ENCODE measurements at regions not wholly inside any gene's neighbourhood (a gene's known extent, or its start where the extent isn't known, plus 50 kb on each side); places are given as distances from the start of the nearest gene placed in this dataset.
"Not testable (repeated sequence)": the region's sequence is repeated elsewhere in the genome, so short reads cannot be mapped to it uniquely, and the experiment has no call there.

DNA sequence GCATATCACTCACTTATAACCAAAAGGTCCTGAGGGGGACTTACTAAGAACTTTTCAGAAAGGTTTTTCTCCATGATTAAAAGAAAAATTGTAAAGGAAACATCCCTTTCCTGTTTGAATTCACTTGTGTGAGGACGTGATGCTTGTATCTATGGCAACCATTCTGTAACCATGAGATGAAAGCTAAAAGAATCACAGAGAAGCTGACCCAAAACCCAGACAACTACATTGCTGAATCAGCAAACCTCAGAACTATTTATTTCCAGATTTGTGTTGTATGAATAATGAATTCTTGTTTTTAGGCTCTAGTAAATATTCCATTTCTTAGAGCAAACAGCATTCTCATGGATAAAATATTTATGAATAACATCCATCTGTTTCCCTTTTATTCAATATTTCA is 91.2 kb downstream of the RCHY1 start:
- no peak for DNase-seq

DNA sequence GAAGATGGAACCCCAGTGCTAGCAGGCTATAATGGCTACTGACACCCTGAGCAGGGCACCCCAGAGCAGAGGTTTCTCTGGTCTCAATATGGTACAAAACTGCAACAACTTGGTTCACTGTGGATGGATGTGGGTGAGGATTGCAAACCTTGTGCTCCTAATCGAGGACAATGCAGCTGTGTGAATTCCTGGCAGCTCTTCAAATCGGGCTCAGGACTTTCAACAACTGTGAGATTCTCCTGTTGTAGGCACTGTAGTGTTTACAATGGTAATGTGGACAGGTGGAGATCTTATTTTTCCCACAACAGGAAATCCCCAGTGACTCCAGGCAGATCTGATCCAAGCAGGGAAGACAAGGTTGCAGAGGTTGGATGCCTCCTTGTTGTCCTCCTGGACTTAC is 101.5 kb downstream of the RCHY1 start:
- DNase-seq, result no peak

GRCh38 chr4:75398501-75398900 is 115.7 kb downstream of the RCHY1 start:
- DNase-seq, result no peak

- DNase-seq, result no peak
These were observed 122.6 kb downstream of the RCHY1 start for GRCh38 chr4:75391489-75392166.

DNA sequence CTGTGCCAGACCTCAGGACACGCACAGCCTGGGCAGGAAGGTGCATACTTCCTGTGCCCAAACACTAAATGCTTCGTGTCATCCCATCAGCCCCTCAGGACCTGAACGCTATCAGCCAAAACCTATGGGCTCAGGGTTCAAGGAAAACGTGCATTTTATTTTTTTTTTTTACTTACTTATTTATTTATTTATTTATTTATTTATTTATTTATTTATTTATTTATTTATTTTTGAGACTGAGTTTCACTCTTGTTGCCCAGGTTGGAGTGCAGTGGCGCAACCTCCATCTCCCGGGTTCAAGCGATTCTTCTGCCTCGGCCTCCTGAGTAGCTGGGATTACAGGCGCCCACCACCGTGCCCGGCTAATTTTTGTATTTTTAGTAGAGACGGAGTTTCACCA is 127.8 kb downstream of the RCHY1 start:
- DNase-seq, result not testable (repeated sequence)

DNA sequence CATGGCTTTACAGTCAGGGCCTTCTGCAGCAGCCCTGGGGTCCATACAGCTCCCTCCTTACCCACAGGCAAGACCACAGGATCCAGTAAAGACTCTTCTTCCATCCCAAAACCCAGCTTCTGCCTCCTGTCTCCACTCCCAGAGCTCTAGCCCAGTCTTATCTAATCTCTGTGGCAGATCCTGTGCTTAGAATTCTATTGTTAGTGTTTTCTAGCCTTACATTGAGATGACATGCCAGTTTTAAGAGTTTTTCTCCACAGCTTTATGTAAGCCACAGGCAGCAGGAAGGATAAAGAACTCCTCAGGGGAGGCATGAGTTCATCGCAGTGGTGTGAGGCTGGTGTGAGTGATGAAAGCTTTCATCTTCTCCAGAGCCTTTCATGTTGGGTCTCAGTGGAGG is 129.1 kb downstream of the RCHY1 start:
- DNase-seq, result no peak

DNA sequence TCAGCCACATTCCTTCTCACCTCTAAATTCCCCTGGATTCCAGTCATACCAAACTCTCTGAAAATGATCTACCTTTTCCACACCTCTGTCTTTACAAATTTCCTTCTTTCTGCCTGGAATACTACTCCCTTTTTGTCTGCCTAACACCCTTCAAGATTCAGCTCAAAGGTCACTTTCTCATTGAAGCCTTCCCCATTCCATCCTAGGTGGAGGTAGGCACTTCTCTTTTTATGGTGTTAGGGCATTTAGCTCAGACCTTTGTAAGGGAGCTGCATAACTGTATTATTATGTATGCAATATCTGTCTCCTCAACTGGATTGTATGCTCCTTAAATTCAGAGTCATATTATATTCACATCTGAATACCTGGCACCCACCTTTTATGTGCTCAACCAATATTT is 137.7 kb downstream of the RCHY1 start:
- no peak for DNase-seq

DNA sequence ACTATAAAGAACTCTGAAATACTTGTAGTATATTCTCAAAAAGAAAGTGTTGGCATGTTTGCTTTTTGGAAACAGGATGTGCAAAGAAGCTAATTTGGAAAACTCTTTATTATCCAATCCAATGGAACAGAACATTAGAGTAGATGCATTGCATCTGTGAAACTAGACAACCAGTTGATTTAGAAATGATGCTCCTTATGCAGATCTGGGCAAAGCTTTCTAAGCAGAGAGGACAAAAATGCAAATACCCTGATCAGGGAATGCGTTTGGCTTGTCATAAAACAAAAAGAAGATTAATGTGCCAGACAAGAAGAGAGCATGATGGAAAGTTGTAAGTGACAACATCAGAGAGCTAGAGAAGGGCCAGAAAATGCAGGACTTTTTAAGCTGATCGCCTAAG is 142.3 kb downstream of the RCHY1 start:
- DNase-seq, result no peak

DNA sequence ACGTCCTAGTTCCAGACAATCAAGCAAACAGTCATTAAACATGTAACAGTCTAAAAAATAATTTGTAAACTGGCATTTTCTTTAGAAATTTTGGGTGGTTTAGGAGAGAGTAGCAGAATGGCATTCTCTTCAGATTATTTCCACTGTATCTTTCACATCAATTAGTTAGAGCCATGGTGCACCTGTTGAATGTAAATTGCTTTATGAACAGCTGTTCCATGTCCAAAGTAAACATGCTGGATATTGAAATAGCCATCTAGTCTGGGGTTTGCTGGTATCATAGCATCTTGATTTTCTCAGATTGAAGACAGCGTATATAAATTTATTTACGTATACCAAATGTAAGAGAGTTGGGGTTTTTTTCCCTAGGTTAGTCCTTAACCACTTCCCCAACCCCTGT is 143.6 kb downstream of the RCHY1 start:
- DNase-seq, result no peak

- no peak for DNase-seq
These were observed 168.8 kb downstream of the RCHY1 start for GRCh38 chr4:75345423-75345822.

DNA sequence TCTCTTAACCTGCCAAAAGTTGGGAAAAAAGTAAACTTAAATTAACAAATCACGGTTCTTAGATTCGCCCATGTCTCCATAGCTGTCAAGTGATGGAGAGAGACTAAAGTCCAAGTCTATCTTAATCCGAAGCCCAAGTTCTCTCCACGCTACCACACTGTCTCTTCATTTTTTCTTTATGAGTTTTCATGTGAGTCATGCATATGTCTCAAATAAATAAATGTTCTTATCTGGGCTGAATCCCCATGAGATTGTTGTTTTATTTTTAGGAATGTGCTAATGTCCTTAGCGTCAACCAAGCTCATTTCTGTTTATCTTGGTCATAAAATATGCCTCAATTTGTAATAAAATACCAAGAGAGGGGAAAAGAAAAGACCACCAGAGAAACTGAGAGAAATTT is 169.3 kb downstream of the RCHY1 start:
- DNase-seq, result no peak

DNA sequence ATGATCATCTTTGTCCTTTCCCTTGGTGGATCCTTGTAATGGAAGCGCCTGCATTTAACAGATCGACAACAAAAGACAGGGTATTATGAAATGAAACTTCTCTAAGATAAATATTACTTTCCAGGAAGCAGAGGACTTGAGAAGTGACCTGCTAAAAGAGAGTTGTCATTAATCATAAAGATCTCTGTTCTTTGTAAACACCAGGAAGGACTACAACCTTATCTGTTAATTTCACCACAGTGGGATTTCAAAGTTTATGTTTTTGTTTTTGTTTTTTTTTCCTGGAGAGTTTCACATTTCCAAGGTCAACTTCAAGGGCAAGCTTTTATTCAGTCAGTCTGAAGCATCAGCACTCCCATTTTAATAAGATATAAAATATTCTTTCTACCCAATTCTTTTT is 170.9 kb downstream of the RCHY1 start:
- no peak for DNase-seq

DNA sequence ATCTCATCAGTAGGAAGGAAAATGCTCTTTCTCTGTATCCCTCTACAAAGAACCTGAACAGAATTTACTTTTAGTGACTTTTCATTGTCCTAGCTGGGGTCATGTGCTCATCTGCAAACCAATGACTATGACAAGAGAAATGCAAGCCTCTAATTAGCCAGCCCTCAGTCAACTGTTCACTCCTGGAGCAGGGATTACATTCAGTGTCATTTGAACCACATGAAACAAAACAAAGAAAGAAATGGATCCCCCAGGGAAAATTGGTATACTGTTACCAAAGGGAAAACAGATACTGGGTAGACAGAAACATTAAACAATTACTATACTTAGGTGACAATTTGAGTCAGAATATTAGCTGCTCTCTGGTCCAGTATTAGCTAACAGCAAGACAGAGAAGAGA is 173.6 kb downstream of the RCHY1 start:
- no peak for DNase-seq

GRCh38 chr4:75338352-75338880 is 175.8 kb downstream of the RCHY1 start:
- DNase-seq, result no peak

- no peak for DNase-seq
These were observed 186.2 kb downstream of the RCHY1 start for GRCh38 chr4:75327804-75328512.

DNA sequence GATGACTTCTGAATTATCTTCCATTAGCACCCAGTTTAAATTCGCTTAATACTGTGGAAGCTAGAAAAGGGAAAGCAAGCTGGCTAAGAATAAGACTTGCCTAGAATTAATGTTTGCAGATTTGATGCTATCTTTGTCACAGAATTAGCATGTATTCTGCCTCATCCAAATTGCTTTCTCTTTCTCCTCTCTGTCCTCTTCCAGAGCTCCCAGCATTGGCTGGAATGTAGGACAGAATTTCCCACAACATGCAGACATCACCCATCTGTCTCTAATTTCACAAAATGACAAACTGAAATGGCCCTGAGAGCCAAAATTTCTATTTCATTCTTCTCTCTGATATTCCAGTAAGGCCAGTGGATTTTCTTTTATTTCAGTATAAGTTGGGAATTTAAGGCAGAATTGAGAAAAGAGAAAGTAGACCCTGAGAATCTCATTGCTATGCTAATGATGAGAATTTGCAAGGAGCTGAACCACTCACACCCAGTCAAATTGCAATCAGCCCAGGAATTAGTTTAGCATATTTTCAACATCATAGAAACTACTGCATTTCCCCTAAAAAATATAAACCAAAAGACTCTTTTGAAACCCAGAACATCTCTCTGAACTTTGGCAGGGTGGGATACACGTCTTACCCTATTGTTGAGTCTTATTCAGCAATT is 188.8 kb downstream of the RCHY1 start:
- DNase-seq, result no peak

DNA sequence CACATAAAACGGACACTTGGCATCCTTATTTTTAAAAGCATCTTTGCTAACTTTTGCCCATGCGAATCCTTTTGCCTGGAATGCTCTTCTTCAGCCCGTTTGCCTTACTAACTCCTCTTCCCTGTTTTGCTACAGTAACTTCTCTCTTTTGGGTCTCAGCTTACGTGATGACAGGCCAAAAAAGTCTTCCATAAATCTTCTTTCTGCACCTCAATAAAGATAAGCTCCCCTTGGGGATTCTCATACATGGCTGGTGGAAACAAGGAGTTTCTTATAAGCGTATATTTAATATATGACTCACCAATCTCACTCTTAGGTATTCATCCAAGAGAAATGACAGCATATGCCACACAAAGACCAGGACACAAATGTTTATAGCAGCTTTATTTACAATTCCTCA is 192.7 kb downstream of the RCHY1 start:
- no peak for DNase-seq

GRCh38 chr4:75317641-75318040 is 196.6 kb downstream of the RCHY1 start:
- DNase-seq, result not testable (repeated sequence)

DNA sequence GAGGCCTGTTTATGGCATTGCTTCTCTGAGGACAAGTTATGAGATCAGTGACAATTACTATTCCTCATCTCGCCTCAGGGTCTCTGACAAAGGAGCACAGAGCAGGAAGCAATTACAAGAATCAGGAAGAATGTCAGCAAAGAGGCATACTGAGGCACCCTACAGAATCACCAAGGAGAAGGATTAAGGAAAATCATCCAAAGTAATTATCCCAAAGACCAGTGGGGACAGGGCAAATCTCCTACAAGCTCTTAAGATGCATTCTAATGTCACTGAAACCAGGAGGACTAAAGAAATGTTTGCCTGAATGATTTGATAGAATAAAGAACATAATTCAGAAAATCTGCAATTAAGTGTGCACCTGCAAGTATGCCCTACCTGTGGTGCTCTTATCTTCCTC is 206.2 kb downstream of the RCHY1 start:
- DNase-seq, result no peak

GRCh38 chr4:75306506-75306905 is 207.7 kb downstream of the RCHY1 start:
- no peak for DNase-seq

GRCh38 chr4:75302648-75303047 is 211.6 kb downstream of the RCHY1 start:
- DNase-seq, result no peak

DNA sequence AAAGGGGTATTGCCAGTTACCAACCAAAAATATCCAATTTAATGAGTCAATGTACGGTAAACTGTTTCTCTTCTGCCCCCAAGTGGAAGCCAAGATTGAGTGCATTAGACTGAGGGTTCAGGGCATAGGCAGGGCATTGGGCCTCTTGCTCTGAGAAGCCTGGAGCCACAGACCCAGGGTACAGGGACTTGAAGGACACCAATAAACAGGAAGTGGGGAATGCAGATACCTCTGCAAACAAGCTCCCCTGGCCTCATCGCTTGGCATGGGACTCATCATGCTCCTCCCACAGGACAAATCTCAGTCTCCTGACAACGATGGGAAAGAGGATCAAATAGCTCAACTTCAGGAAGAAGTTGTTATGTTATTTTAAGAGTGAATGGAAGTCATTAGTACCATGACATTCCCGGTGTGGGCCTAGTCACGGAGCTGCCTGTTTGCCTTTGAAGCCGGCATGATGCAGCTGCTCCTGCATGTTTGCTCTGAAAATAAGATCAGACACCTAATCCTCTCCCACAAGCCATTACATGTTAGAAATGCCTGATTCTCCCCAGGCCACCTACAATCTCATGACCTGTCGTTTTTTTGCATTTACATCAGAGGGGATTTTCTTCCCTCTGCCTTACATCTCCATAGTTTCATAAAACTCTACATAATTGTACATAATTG is 224.2 kb downstream of the RCHY1 start:
- DNase-seq, result peak; percentile 61

- no peak for DNase-seq
These were observed 226.3 kb downstream of the RCHY1 start for GRCh38 chr4:75287738-75288517.

All from islet precursor cell (in vitro differentiated cells).